Breast epithelium (tissue), 3 donors: ENCODE measurements at regions not wholly inside any gene's neighbourhood (a gene's known extent, or its start where the extent isn't known, plus 50 kb on each side); places are given as distances from the start of the nearest gene placed in this dataset.

Experiments used
- POLR2A ChIP-seq: fragments of 450-650 bp; IDR thresholded peaks from one replicate; pipeline ENCODE4 v1.6.1; 2016; ENCODE audit warnings: antibody characterized with exemption, mild to moderate bottlenecking, moderate library complexity
- TF ChIP-seq, protein P1 (sequence below), 3 donors: fragments of 450-650 bp; IDR thresholded peaks; one replicate each; pipeline ENCODE4 v1.5.1; 2016 to 2017; ENCODE audit warnings: antibody characterized with exemption in 3 of 3, mild to moderate bottlenecking in 3 of 3, moderate library complexity in 3 of 3

- no peak for TF ChIP-seq POLR2A
- TF ChIP-seq, protein P1, sequence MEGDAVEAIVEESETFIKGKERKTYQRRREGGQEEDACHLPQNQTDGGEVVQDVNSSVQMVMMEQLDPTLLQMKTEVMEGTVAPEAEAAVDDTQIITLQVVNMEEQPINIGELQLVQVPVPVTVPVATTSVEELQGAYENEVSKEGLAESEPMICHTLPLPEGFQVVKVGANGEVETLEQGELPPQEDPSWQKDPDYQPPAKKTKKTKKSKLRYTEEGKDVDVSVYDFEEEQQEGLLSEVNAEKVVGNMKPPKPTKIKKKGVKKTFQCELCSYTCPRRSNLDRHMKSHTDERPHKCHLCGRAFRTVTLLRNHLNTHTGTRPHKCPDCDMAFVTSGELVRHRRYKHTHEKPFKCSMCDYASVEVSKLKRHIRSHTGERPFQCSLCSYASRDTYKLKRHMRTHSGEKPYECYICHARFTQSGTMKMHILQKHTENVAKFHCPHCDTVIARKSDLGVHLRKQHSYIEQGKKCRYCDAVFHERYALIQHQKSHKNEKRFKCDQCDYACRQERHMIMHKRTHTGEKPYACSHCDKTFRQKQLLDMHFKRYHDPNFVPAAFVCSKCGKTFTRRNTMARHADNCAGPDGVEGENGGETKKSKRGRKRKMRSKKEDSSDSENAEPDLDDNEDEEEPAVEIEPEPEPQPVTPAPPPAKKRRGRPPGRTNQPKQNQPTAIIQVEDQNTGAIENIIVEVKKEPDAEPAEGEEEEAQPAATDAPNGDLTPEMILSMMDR (IDR thresholded peaks at IDR 0.05): no peak
These were observed 154.3 kb upstream of the GNAI1 start for GRCh38 chr7:79980376-79980775.
